Spleen (tissue), 11 donors: ENCODE measurements at regions not wholly inside any gene's neighbourhood (a gene's known extent, or its start where the extent isn't known, plus 50 kb on each side); places are given as distances from the start of the nearest gene placed in this dataset.

Source experiments
- DNase-seq: peaks from one replicate; pipeline ENCODE4 v3.0.0-alpha.2; 2020
- H3K27ac ChIP-seq, 8 donors: fragments of 200-600 bp; sonication (generic) in 7 of 8; 1 replicate in 4 of 8; 2 replicates in 4 of 8; pipeline versions ENCODE4 v1.5.0 to v1.8.0; 2016 to 2021; ENCODE audit warnings: inconsistent platforms in 4 of 8, mild to moderate bottlenecking in 4 of 8, moderate library complexity in 1 of 8
- H3K27me3 ChIP-seq, 7 donors: fragments of 200-600 bp; sonication (generic) in 6 of 7; replicated peaks in 1 of 7; 1 replicate in 4 of 7; 2 replicates in 3 of 7; pipeline versions ENCODE4 v1.5.0 to v1.8.0; 2016 to 2021; ENCODE audit warnings: inconsistent platforms in 3 of 7, mild to moderate bottlenecking in 1 of 7
- H3K36me3 ChIP-seq, 6 donors: fragments of 200-600 bp; sonication (generic) in 5 of 6; 1 replicate in 4 of 6; 2 replicates in 2 of 6; pipeline versions ENCODE4 v1.5.0 to v1.8.0; 2016 to 2021; ENCODE audit warnings: inconsistent platforms in 2 of 6
- H3K4me1 ChIP-seq, 6 donors: fragments of 200-600 bp; sonication (generic) in 5 of 6; 1 replicate in 3 of 6; 2 replicates in 3 of 6; pipeline versions ENCODE4 v1.5.0 to v1.8.0; 2016 to 2021; ENCODE audit warnings: inconsistent platforms in 3 of 6
- H3K4me3 ChIP-seq, 8 donors: fragments of 200-600 bp; sonication (generic) in 7 of 8; 1 replicate in 4 of 8; 2 replicates in 4 of 8; pipeline versions ENCODE4 v1.5.0 to v1.8.0; 2016 to 2021; ENCODE audit warnings: inconsistent platforms in 4 of 8, mild to moderate bottlenecking in 4 of 8, moderate library complexity in 2 of 8
- H3K9me3 ChIP-seq, 8 donors: fragments of 200-600 bp; sonication (generic) in 7 of 8; 1 replicate in 4 of 8; 2 replicates in 4 of 8; pipeline versions ENCODE4 v1.5.0 to v1.8.0; 2016 to 2021; ENCODE audit warnings: inconsistent platforms in 4 of 8
- CTCF ChIP-seq, 11 experiments: fragments of 200-600 bp in 7 of 11; fragments of 450-650 bp in 4 of 11; sonication (generic) in 4 of 11; IDR thresholded peaks in 8 of 11; conservative IDR thresholded peaks in 3 of 11; 1 replicate in 7 of 11; 2 replicates in 4 of 11; pipeline versions ENCODE4 v1.4.0 to v1.8.0; 2016 to 2021; ENCODE audit warnings: antibody characterized with exemption in 11 of 11, inconsistent platforms in 4 of 11, mild to moderate bottlenecking in 1 of 11
- POLR2A ChIP-seq, 3 donors: fragments of 450-650 bp; IDR thresholded peaks; one replicate each; pipeline ENCODE4 v1.5.1; 2017; ENCODE audit warnings: antibody characterized with exemption in 3 of 3, mild to moderate bottlenecking in 1 of 3
- POLR2AphosphoS5 ChIP-seq, 3 donors: sonication (generic); formaldehyde crosslinking; IDR thresholded peaks; one replicate each; pipeline ENCODE4 v1.5.1; 2017; ENCODE audit warnings: antibody characterized with exemption in 3 of 3
- WGBS, 5 donors: extraction: QIAGEN DNeasy Blood & Tissue Kit in 3 of 5; methylation state at CpG; one replicate each; pipeline versions ENCODE4 v1.1.5 to v1.1.7; 2013 to 2018; 5-methylcytosine and 5-hydroxymethylcytosine counted together
- intact Hi-C: fragments of 100-400 bp; cut with DNase I; formaldehyde crosslinking; loops from one replicate; pipeline ENCODE4 v1.15.0; 2023; ENCODE audit warnings: low total_unique reads
- donor health status: healthy with polysubstance abuse.
- donor health status: DM: no; HTN: no; CAD: no; lungs with moderate emphysema.
- donor health status: DM: no; HTN: no; CAD: no.
- donor health status: Bipolar disorder and iron deficiency.
- donor health status: healthy.
- donor health status: DM: no; HTN: no; CAD: no.
- donor health status: DM: yes; HTN: yes; CAD: no.

- no peaks in the 10 kb centered on the region for H3K36me3 ChIP-seq
These were observed 163.6 kb upstream of the PLEKHG7 start for GRCh38 chr12:92539110-92539749.

GRCh38 chr12:92537290-92537960 is 165.4 kb upstream of the PLEKHG7 start:
- Histone ChIP-seq H3K4me3 (no peak overlapping the region), H3K36me3 (no peaks in the 10 kb centered on the region), H3K4me1 (peaks cover 15 to 53% (median 33%) of the 10 kb centered on the region in 6 donors), H3K27me3 (no peaks in the 10 kb centered on the region), H3K27ac (no peak overlapping the region), H3K9me3 (no peaks in the 10 kb centered on the region)
- 91 to 95% (median 92%) methylated on average over 3 of the region's 3 CpGs for WGBS, 5 donors
- no peak for DNase-seq
- TF ChIP-seq CTCF (IDR thresholded peaks at IDR 0.05 in 8 of 11, conservative IDR thresholded peaks at IDR 0.05 in 3 of 11) (no peak), POLR2AphosphoS5 (IDR thresholded peaks at IDR 0.05) (no peak), POLR2A (IDR thresholded peaks at IDR 0.05) (no peak)
- intact Hi-C loops: no loop called here

More at GRCh38 chr12:92539110-92539749, 163.6 kb upstream of the PLEKHG7 start:
- no peak for TF ChIP-seq POLR2A (IDR thresholded peaks at IDR 0.05)
- Histone ChIP-seq H3K27me3 (no peaks in the 10 kb centered on the region), H3K4me3 (no peak overlapping the region), H3K27ac (peak overlapping the region in 7 of 8 donors; percentile 14 to 81 (median 67)), H3K4me1 (peaks cover 15 to 64% (median 43%) of the 10 kb centered on the region in 6 donors), H3K9me3 (no peaks in the 10 kb centered on the region)
- intact Hi-C loops: no loop called here
- 23 to 34% (median 30%) methylated on average over 5 of the region's 5 CpGs for WGBS, 5 donors
- DNase-seq: no peak

GRCh38 chr12:92535961-92536360 is 166.8 kb upstream of the PLEKHG7 start:
- H3K9me3 ChIP-seq: no peaks in the 10 kb centered on the region
- TF ChIP-seq CTCF (IDR thresholded peaks at IDR 0.05 in 8 of 11, conservative IDR thresholded peaks at IDR 0.05 in 3 of 11): no peak
- TF ChIP-seq POLR2A (IDR thresholded peaks at IDR 0.05): no peak
- TF ChIP-seq POLR2AphosphoS5 (IDR thresholded peaks at IDR 0.05): no peak
- H3K27me3 ChIP-seq: no peaks in the 10 kb centered on the region
- intact Hi-C loops: no loop called here
- no peak for DNase-seq
- WGBS, 5 donors: 88 to 95% (median 92%) methylated on average over 3 of the region's 3 CpGs
- H3K27ac ChIP-seq: no peak overlapping the region
- no peaks in the 10 kb centered on the region for H3K36me3 ChIP-seq
- peaks cover 9 to 42% (median 27%) of the 10 kb centered on the region in 6 donors for H3K4me1 ChIP-seq
- H3K4me3 ChIP-seq: no peak overlapping the region

GRCh38 chr12:92533280-92533890 is 169.4 kb upstream of the PLEKHG7 start:
- 83 to 95% (median 92%) methylated on average over 8 of the region's 8 CpGs for WGBS, 5 donors
- TF ChIP-seq POLR2AphosphoS5 (IDR thresholded peaks at IDR 0.05) (no peak), POLR2A (IDR thresholded peaks at IDR 0.05) (no peak), CTCF (IDR thresholded peaks at IDR 0.05 in 8 of 11, conservative IDR thresholded peaks at IDR 0.05 in 3 of 11) (no peak)
- Histone ChIP-seq H3K27me3 (no peaks in the 10 kb centered on the region), H3K36me3 (no peaks in the 10 kb centered on the region), H3K27ac (no peak overlapping the region), H3K4me3 (no peak overlapping the region), H3K9me3 (no peaks in the 10 kb centered on the region), H3K4me1 (peaks cover 0 to 16% (median 1%) of the 10 kb centered on the region in 6 donors)
- DNase-seq: no peak
- intact Hi-C loops: no loop called here
